ENCODE measurements at regions not wholly inside any gene's neighbourhood (a gene's known extent, or its start where the extent isn't known, plus 50 kb on each side); places are given as distances from the start of the nearest gene placed in this dataset.

DNA sequence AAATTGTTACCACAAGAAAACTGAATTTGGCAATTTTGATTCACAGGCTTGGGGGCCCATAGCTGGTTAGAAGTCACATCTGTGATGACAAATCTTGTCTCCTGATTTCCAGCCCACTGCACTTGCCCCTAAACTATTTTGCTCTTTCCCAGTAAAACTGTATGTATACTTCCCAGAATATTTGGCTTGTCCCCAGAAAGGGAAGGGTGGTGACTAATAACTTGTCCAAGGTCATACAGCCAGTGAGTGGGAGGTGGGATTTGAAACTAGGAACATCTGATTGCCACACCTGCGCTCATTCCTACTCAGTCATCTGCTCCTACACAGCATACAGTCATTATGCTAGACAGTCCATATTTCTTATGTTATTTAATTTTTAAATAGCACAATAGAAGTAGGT is 304.5 kb downstream of the SDHAF3 start:
- no peak for TF ChIP-seq CREB1 (CRISPR knock-in tag; IDR thresholded peaks at IDR 0.05; ENCODE audit: low read depth)
- no peak for TF ChIP-seq NANOG (IDR thresholded peaks at IDR 0.05; ENCODE audit: borderline replicate concordance)
- no peak for TF ChIP-seq ETS1 (IDR thresholded peaks at IDR 0.05)
- ATAC-seq (no peak), DNase-seq (ENCODE audit: low spot score) (no peak)
- no peaks in the 10 kb centered on the region for H3K27me3 Mint-ChIP-seq (ENCODE audit: insufficient read depth, low read depth, poor library complexity)
- no peaks in the 10 kb centered on the region for H3K4me1 Mint-ChIP-seq
- Histone ChIP-seq H3F3A (replicated peaks; ENCODE audit: low read depth) (no peaks in the 10 kb centered on the region), H3K79me2 (replicated peaks; ENCODE audit: insufficient read depth) (no peaks in the 10 kb centered on the region), H3K4me2 (no peak overlapping the region), H3K9me2 (ENCODE audit: insufficient read depth) (no peaks in the 10 kb centered on the region), H3K27ac (ENCODE audit: low read depth) (no peak overlapping the region), H3K36me3 (ENCODE audit: insufficient read depth) (no peaks in the 10 kb centered on the region), H3K4me1 (ENCODE audit: insufficient read depth) (no peaks in the 10 kb centered on the region), H3K27me3 (ENCODE audit: insufficient read depth) (no peaks in the 10 kb centered on the region), H3K4me3 (no peak overlapping the region), H2AFZ (no peak overlapping the region), H4K20me1 (replicated peaks; ENCODE audit: insufficient read depth) (no peaks in the 10 kb centered on the region)
- H3K9me3 Mint-ChIP-seq = peaks cover 7% of the 10 kb centered on the region; the same call in 2 of the 3 replicates
- peaks cover 4% of the 10 kb centered on the region; the same call in 1 of the 3 replicates for H3K36me3 Mint-ChIP-seq (ENCODE audit: low read depth)
- no peak overlapping the region for H3K27ac Mint-ChIP-seq
- H3K4me3 Mint-ChIP-seq = no peak overlapping the region

DNA sequence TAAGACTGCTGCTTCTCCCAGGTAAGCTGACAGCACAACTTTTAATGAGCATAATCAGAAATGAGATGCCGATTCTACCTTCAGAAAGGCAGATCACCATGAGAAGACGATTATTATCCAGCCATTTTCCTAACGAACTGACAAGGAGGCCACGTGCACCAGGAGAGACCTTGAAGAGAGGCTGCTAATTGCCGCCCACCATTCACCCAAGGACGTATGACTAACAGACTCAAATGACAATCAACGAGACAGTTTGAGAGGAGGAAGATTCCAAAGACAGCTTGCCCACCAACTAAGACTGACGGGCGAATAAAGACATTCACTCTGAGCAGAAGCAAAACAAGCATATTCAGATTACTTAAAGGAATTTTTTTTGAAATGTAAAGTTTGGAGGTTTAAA is 301.9 kb upstream of the TAC1 start:
- Histone ChIP-seq H3K4me2 (no peak overlapping the region), H4K20me1 (replicated peaks; ENCODE audit: insufficient read depth) (no peaks in the 10 kb centered on the region), H3K27me3 (ENCODE audit: insufficient read depth) (no peaks in the 10 kb centered on the region), H3K36me3 (ENCODE audit: insufficient read depth) (no peaks in the 10 kb centered on the region), H3K4me1 (ENCODE audit: insufficient read depth) (peaks cover 8% of the 10 kb centered on the region), H3K4me3 (no peak overlapping the region), H3K79me2 (replicated peaks; ENCODE audit: insufficient read depth) (no peaks in the 10 kb centered on the region), H3K9me2 (ENCODE audit: insufficient read depth) (no peaks in the 10 kb centered on the region; the same call in 1 of the 2 replicates), H2AFZ (peak overlapping the region; percentile 74; the same call in 1 of the 2 replicates), H3F3A (replicated peaks; ENCODE audit: low read depth) (no peaks in the 10 kb centered on the region), H3K27ac (ENCODE audit: low read depth) (no peak overlapping the region)
- H3K9me3 Mint-ChIP-seq = peaks cover 3% of the 10 kb centered on the region; the same call in 1 of the 3 replicates
- H3K4me3 Mint-ChIP-seq = no peak overlapping the region
- peak; percentile 30 for DNase-seq (ENCODE audit: low spot score)
- H3K27ac Mint-ChIP-seq = 0 out of 2 replicates have a peak overlapping the region, but pooled peaks have one; percentile 8
- H3K27me3 Mint-ChIP-seq (ENCODE audit: insufficient read depth, low read depth, poor library complexity) = peaks cover 2% of the 10 kb centered on the region
- peaks cover 2% of the 10 kb centered on the region; the same call in 1 of the 3 replicates for H3K36me3 Mint-ChIP-seq (ENCODE audit: low read depth)
- H3K4me1 Mint-ChIP-seq = peaks cover 6% of the 10 kb centered on the region
- ATAC-seq = no peak
- no peak for TF ChIP-seq ZNF331 (CRISPR knock-in tag; IDR thresholded peaks at IDR 0.05; ENCODE audit: low read depth)
- TF ChIP-seq, protein P1, sequence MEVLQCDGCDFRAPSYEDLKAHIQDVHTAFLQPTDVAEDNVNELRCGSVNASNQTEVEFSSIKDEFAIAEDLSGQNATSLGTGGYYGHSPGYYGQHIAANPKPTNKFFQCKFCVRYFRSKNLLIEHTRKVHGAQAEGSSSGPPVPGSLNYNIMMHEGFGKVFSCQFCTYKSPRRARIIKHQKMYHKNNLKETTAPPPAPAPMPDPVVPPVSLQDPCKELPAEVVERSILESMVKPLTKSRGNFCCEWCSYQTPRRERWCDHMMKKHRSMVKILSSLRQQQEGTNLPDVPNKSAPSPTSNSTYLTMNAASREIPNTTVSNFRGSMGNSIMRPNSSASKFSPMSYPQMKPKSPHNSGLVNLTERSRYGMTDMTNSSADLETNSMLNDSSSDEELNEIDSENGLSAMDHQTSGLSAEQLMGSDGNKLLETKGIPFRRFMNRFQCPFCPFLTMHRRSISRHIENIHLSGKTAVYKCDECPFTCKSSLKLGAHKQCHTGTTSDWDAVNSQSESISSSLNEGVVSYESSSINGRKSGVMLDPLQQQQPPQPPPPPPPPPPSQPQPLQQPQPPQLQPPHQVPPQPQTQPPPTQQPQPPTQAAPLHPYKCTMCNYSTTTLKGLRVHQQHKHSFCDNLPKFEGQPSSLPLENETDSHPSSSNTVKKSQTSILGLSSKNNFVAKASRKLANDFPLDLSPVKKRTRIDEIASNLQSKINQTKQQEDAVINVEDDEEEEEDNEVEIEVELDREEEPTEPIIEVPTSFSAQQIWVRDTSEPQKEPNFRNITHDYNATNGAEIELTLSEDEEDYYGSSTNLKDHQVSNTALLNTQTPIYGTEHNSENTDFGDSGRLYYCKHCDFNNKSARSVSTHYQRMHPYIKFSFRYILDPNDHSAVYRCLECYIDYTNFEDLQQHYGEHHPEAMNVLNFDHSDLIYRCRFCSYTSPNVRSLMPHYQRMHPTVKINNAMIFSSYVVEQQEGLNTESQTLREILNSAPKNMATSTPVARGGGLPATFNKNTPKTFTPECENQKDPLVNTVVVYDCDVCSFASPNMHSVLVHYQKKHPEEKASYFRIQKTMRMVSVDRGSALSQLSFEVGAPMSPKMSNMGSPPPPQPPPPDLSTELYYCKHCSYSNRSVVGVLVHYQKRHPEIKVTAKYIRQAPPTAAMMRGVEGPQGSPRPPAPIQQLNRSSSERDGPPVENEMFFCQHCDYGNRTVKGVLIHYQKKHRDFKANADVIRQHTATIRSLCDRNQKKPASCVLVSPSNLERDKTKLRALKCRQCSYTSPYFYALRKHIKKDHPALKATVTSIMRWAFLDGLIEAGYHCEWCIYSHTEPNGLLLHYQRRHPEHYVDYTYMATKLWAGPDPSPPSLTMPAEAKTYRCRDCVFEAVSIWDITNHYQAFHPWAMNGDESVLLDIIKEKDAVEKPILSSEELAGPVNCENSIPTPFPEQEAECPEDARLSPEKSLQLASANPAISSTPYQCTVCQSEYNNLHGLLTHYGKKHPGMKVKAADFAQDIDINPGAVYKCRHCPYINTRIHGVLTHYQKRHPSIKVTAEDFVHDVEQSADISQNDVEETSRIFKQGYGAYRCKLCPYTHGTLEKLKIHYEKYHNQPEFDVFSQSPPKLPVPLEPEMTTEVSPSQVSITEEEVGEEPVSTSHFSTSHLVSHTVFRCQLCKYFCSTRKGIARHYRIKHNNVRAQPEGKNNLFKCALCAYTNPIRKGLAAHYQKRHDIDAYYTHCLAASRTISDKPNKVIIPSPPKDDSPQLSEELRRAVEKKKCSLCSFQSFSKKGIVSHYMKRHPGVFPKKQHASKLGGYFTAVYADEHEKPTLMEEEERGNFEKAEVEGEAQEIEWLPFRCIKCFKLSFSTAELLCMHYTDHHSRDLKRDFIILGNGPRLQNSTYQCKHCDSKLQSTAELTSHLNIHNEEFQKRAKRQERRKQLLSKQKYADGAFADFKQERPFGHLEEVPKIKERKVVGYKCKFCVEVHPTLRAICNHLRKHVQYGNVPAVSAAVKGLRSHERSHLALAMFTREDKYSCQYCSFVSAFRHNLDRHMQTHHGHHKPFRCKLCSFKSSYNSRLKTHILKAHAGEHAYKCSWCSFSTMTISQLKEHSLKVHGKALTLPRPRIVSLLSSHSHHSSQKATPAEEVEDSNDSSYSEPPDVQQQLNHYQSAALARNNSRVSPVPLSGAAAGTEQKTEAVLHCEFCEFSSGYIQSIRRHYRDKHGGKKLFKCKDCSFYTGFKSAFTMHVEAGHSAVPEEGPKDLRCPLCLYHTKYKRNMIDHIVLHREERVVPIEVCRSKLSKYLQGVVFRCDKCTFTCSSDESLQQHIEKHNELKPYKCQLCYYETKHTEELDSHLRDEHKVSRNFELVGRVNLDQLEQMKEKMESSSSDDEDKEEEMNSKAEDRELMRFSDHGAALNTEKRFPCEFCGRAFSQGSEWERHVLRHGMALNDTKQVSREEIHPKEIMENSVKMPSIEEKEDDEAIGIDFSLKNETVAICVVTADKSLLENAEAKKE (CRISPR knock-in tag; IDR thresholded peaks at IDR 0.05) = no peak
- no peak for TF ChIP-seq EZH2phosphoT487 (IDR thresholded peaks at IDR 0.05; ENCODE audit: unreplicated experiment)
- TF ChIP-seq, protein P2, sequence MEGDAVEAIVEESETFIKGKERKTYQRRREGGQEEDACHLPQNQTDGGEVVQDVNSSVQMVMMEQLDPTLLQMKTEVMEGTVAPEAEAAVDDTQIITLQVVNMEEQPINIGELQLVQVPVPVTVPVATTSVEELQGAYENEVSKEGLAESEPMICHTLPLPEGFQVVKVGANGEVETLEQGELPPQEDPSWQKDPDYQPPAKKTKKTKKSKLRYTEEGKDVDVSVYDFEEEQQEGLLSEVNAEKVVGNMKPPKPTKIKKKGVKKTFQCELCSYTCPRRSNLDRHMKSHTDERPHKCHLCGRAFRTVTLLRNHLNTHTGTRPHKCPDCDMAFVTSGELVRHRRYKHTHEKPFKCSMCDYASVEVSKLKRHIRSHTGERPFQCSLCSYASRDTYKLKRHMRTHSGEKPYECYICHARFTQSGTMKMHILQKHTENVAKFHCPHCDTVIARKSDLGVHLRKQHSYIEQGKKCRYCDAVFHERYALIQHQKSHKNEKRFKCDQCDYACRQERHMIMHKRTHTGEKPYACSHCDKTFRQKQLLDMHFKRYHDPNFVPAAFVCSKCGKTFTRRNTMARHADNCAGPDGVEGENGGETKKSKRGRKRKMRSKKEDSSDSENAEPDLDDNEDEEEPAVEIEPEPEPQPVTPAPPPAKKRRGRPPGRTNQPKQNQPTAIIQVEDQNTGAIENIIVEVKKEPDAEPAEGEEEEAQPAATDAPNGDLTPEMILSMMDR (conservative IDR thresholded peaks at IDR 0.05; ENCODE audit: low read depth in 2 of 2) = no peak
- TF ChIP-seq CREB1 (CRISPR knock-in tag; IDR thresholded peaks at IDR 0.05; ENCODE audit: low read depth) = no peak
- no peak for TF ChIP-seq JUNB (IDR thresholded peaks at IDR 0.05; ENCODE audit: unreplicated experiment)
- no peak for TF ChIP-seq POLR2AphosphoS5 (IDR thresholded peaks at IDR 0.05; ENCODE audit: low read depth)
- TF ChIP-seq NANOG (IDR thresholded peaks at IDR 0.05; ENCODE audit: borderline replicate concordance) = no peak
- TF ChIP-seq ETS1 (IDR thresholded peaks at IDR 0.05) = no peak

Measured in GM23338 (cell line).